GM12878 (cell line): ENCODE measurements at regions not wholly inside any gene's neighbourhood (a gene's known extent, or its start where the extent isn't known, plus 50 kb on each side); places are given as distances from the start of the nearest gene placed in this dataset.

Experiments
- ATAC-seq: fragments of 200-7000 bp; cut with Tn5 transposase; 3 replicates; pipeline ENCODE4 v1.9.1; 2020; ENCODE audit warnings: mild to moderate bottlenecking, moderate library complexity
- BruUV-seq: library from RNA; stranded (reverse); fragments of 400-500 nt; replicated peaks from 2 replicates; lab custom pipeline; 2021; lab: Mats Ljungman, UMichigan
- CTCF ChIA-PET: fragments of 300-600 bp; sonication (Branson Sonifier 250); formaldehyde crosslinking; extraction: SDS; loops from one replicate; lab custom pipeline; 2021; ENCODE audit warnings: inconsistent platforms; lab: Yijun Ruan, JAX
- POLR2A ChIA-PET: fragments of 350-600 bp; formaldehyde crosslinking; extraction: SDS; loops from one replicate; lab custom pipeline; 2021; ENCODE audit warnings: inconsistent platforms; lab: Charles Lee
- RAD21 ChIA-PET: fragments of 300-600 bp; sonication (Branson Sonifier 250); formaldehyde crosslinking; loops from one replicate; lab custom pipeline; 2023; ENCODE audit warnings: antibody characterized with exemption; ENCODE audit not compliant: unreplicated experiment; lab: Charles Lee
- SMC1A ChIA-PET: fragments of 300-600 bp; sonication (Branson Sonifier 250); formaldehyde crosslinking; loops from one replicate; lab custom pipeline; 2023; ENCODE audit not compliant: unreplicated experiment, uncharacterized antibody; lab: Charles Lee
- DNase-seq: peaks from one replicate; pipeline ENCODE4 v3.0.0-alpha.2; 2011; ENCODE audit warnings: low read depth, low spot score
- FAIRE-seq: peaks from 3 replicates; lab custom pipeline; 2011; peaks lifted over from hg19 to GRCh38; lab: Jason Lieb, UNC
- H2AFZ ChIP-seq: 2 replicates; pipeline ENCODE4 v1.6.0; 2011; ENCODE audit warnings: low read depth, low read length, control low read depth; ENCODE audit not compliant: control insufficient read depth
- H3K27ac ChIP-seq: 2 replicates; pipeline ENCODE4 v1.5.1; 2011; ENCODE audit warnings: control low read depth; ENCODE audit not compliant: control insufficient read depth, insufficient read depth
- H3K27me3 ChIP-seq, 2 experiments: replicated peaks in 1 of 2; 2 replicates each; pipeline versions ENCODE4 v1.6.0 to v1.6.1; 2011; ENCODE audit warnings: low read length in 1 of 2; ENCODE audit not compliant: control insufficient read depth in 2 of 2, insufficient read depth in 2 of 2
- H3K36me3 ChIP-seq, 2 experiments: 2 replicates each; pipeline ENCODE4 v1.5.1; 2011; ENCODE audit warnings: low read length in 1 of 2; ENCODE audit not compliant: control insufficient read depth in 2 of 2, insufficient read depth in 2 of 2
- H3K4me1 ChIP-seq: 2 replicates; pipeline ENCODE4 v1.6.1; 2011; ENCODE audit warnings: mild to moderate bottlenecking, low read length, moderate library complexity, mixed read lengths; ENCODE audit not compliant: control insufficient read depth, insufficient read depth
- H3K4me2 ChIP-seq: 2 replicates; pipeline ENCODE4 v1.6.0; 2011; ENCODE audit warnings: control low read depth; ENCODE audit not compliant: control insufficient read depth, insufficient read depth
- H3K4me3 ChIP-seq: fragments of 200-600 bp; sonication (generic); 2 replicates; pipeline ENCODE4 v1.5.1; 2016
- H3K79me2 ChIP-seq: 2 replicates; pipeline ENCODE4 v1.6.0; 2011; ENCODE audit warnings: low read length; ENCODE audit not compliant: control insufficient read depth, insufficient read depth
- H3K9ac ChIP-seq: 2 replicates; pipeline ENCODE4 v1.8.0; 2011; ENCODE audit warnings: low read length, control low read depth, mixed read lengths; ENCODE audit not compliant: control insufficient read depth, insufficient read depth
- H3K9me3 ChIP-seq: replicated peaks from 3 replicates; pipeline ENCODE4 v1.5.1; 2011; ENCODE audit warnings: mild to moderate bottlenecking, low read length; ENCODE audit not compliant: control insufficient read depth, insufficient read depth
- H4K20me1 ChIP-seq: 2 replicates; pipeline ENCODE4 v1.6.0; 2011; ENCODE audit not compliant: control insufficient read depth, insufficient read depth
- CREB1 ChIP-seq: IDR thresholded peaks from 2 replicates; pipeline ENCODE4 v1.6.1; 2012; ENCODE audit warnings: low read depth, mild to moderate bottlenecking, inconsistent platforms
- CREM ChIP-seq: IDR thresholded peaks from 2 replicates; pipeline ENCODE4 v1.6.1; 2014; ENCODE audit warnings: antibody characterized with exemption, low read depth
- EED ChIP-seq: sonication (generic); IDR thresholded peaks from 2 replicates; pipeline ENCODE4 v1.6.1; 2016; ENCODE audit warnings: antibody characterized with exemption, low read depth
- EP300 ChIP-seq, 2 experiments: fragments of 150-350 bp in 1 of 2; IDR thresholded peaks; 2 replicates each; pipeline ENCODE4 v1.6.1; 2011 to 2012; ENCODE audit warnings: low read depth in 2 of 2, low read length in 2 of 2, borderline replicate concordance in 1 of 2, improper control_type of control experiment in 1 of 2, inconsistent platforms in 1 of 2; ENCODE audit not compliant: control insufficient read depth in 1 of 2
- GABPA ChIP-seq: IDR thresholded peaks from 2 replicates; pipeline ENCODE4 v1.6.1; 2014; ENCODE audit warnings: antibody characterized with exemption, low read depth, mild to moderate bottlenecking, inconsistent platforms
- IKZF1 ChIP-seq: fragments of 450-650 bp; conservative IDR thresholded peaks from 2 replicates; pipeline ENCODE4 v1.6.1; 2017; ENCODE audit warnings: antibody characterized with exemption, mild to moderate bottlenecking
- IKZF2 ChIP-seq, 2 experiments: fragments of 450-650 bp; IDR thresholded peaks; 2 replicates each; pipeline ENCODE4 v1.6.1; 2017; ENCODE audit warnings: mild to moderate bottlenecking in 2 of 2, moderate library complexity in 2 of 2
- MEF2A ChIP-seq: IDR thresholded peaks from 2 replicates; pipeline ENCODE4 v1.6.1; 2011; ENCODE audit warnings: low read depth, mild to moderate bottlenecking, low read length, moderate library complexity; ENCODE audit not compliant: insufficient read depth
- NFYB ChIP-seq: IDR thresholded peaks from 2 replicates; pipeline ENCODE4 v1.6.1; 2011; ENCODE audit warnings: low read depth, mild to moderate bottlenecking, low read length, improper control_type of control experiment, moderate library complexity; ENCODE audit not compliant: insufficient read depth
- PAX5 ChIP-seq: IDR thresholded peaks from 2 replicates; pipeline ENCODE4 v1.6.1; 2011; ENCODE audit warnings: low read depth, low read length, borderline replicate concordance
- POLR2AphosphoS5 ChIP-seq: IDR thresholded peaks from 2 replicates; pipeline ENCODE4 v1.6.1; 2011; ENCODE audit warnings: mild to moderate bottlenecking, low read length, inconsistent platforms
- RAD21 ChIP-seq: IDR thresholded peaks from 2 replicates; pipeline ENCODE4 v1.6.1; 2011; ENCODE audit warnings: mild to moderate bottlenecking, low read depth, low read length, moderate library complexity; ENCODE audit not compliant: insufficient read depth
- ZNF274 ChIP-seq: IDR thresholded peaks from one replicate; pipeline ENCODE4 v1.8.0; 2011; ENCODE audit not compliant: insufficient read length, insufficient read depth
- ZZZ3 ChIP-seq: IDR thresholded peaks from 2 replicates; pipeline ENCODE4 v1.6.1; 2011; ENCODE audit warnings: low read depth; ENCODE audit not compliant: control insufficient read depth, insufficient read length
- WGBS: methylation state at CpG from one replicate; pipeline ENCODE4 v1.1.6; 2016; ENCODE audit warnings: low lambda C conversion rate; ENCODE audit not compliant: insufficient replicate concordance, insufficient coverage; ENCODE audit errors: missing lambda C conversion rate; 5-methylcytosine and 5-hydroxymethylcytosine counted together
- in situ Hi-C: fragments of 300-500 bp; cut with MboI; formaldehyde crosslinking; loops from 9 replicates; pipeline ENCODE4 v1.14.3; 2018; ENCODE audit warnings: mixed read lengths
- intact Hi-C: fragments of 100-400 bp; cut with micrococcal nuclease; formaldehyde crosslinking; loops from one replicate; pipeline ENCODE4 v1.14.2; 2022; ENCODE audit not compliant: unreplicated experiment

- TF ChIP-seq MEF2A (no peak), CREM (no peak), GABPA (no peak), PAX5 (no peak), CREB1 (no peak), IKZF1 (no peak), POLR2AphosphoS5 (no peak)
- Histone ChIP-seq H3K36me3 (no peaks in the 10 kb centered on the region), H2AFZ (no peak overlapping the region), H3K9me3 (no peaks in the 10 kb centered on the region), H4K20me1 (no peaks in the 10 kb centered on the region), H3K4me1 (no peaks in the 10 kb centered on the region), H3K4me3 (no peak overlapping the region), H3K27ac (no peak overlapping the region), H3K4me2 (no peak overlapping the region), H3K79me2 (no peaks in the 10 kb centered on the region), H3K9ac (no peak overlapping the region), H3K27me3 (no peaks in the 10 kb centered on the region)
- ChIA-PET CTCF (no interaction called here), SMC1A (no interaction called here), RAD21 (no interaction called here), POLR2A (no interaction called here)
- FAIRE-seq (no peak), DNase-seq (no peak), ATAC-seq (no peak)
- in situ Hi-C loops, result no loop called here
- no TSS peak for BruUV-seq
- intact Hi-C loops, result no loop called here
These were observed 691.8 kb downstream of the NXPH1 start for GRCh38 chr7:9125246-9125645.

- FAIRE-seq (no peak), DNase-seq (no peak), ATAC-seq (no peak)
- Histone ChIP-seq H3K79me2 (no peaks in the 10 kb centered on the region), H3K36me3 (no peaks in the 10 kb centered on the region), H3K9ac (no peak overlapping the region), H3K27me3 (no peaks in the 10 kb centered on the region), H2AFZ (no peak overlapping the region), H3K27ac (no peak overlapping the region), H3K4me3 (no peak overlapping the region), H3K9me3 (no peaks in the 10 kb centered on the region), H4K20me1 (no peaks in the 10 kb centered on the region), H3K4me2 (no peak overlapping the region), H3K4me1 (no peaks in the 10 kb centered on the region)
- in situ Hi-C loops, result no loop called here
- ChIA-PET CTCF (no interaction called here), RAD21 (no interaction called here), SMC1A (no interaction called here), POLR2A (no interaction called here)
- intact Hi-C loops, result no loop called here
- TF ChIP-seq NFYB (no peak), ZNF274 (no peak), IKZF2 (IDR thresholded peaks at IDR 0.05) (no peak), RAD21 (no peak), EED (no peak), EP300 (IDR thresholded peaks at IDR 0.05; ENCODE audit: borderline replicate concordance in 1 of 2, control insufficient read depth in 1 of 2, low read depth in 2 of 2, low read length in 2 of 2) (no peak), ZZZ3 (no peak)
- WGBS, result 26% methylated on average over 5 of the region's 5 CpGs
- BruUV-seq, result no TSS peak
These were observed 694.5 kb downstream of the NXPH1 start for GRCh38 chr7:9127901-9128300.
